GM23338 (cell line): ENCODE measurements at regions not wholly inside any gene's neighbourhood (a gene's known extent, or its start where the extent isn't known, plus 50 kb on each side); places are given as distances from the start of the nearest gene placed in this dataset.

Source experiments
- ATAC-seq: fragments of 200-7000 bp; cut with Tn5 transposase; 3 replicates; pipeline ENCODE4 v1.9.1; 2020
- DNase-seq: peaks from one replicate; pipeline ENCODE4 v3.0.0-alpha.2; 2015; ENCODE audit warnings: low spot score
- H2AFZ ChIP-seq: fragments of 200-600 bp; sonication (generic); 2 replicates; pipeline ENCODE4 v1.8.0; 2016; ENCODE audit warnings: antibody characterized with exemption, mild to moderate bottlenecking, moderate library complexity
- H3F3A ChIP-seq: fragments of 200-600 bp; sonication (generic); replicated peaks from 2 replicates; pipeline ENCODE4 v1.8.0; 2017; ENCODE audit warnings: antibody characterized with exemption, mixed run types, low read depth
- H3K27ac ChIP-seq: fragments of 200-600 bp; sonication (generic); 2 replicates; pipeline ENCODE4 v1.6.1; 2016; ENCODE audit warnings: low read depth
- H3K27me3 ChIP-seq: fragments of 200-600 bp; sonication (generic); 2 replicates; pipeline ENCODE4 v1.8.0; 2016; ENCODE audit warnings: mild to moderate bottlenecking, mixed run types, moderate library complexity; ENCODE audit not compliant: insufficient read depth
- H3K36me3 ChIP-seq: fragments of 200-600 bp; sonication (generic); 2 replicates; pipeline ENCODE4 v1.8.0; 2016; ENCODE audit warnings: mild to moderate bottlenecking; ENCODE audit not compliant: insufficient read depth
- H3K4me1 ChIP-seq: fragments of 200-600 bp; sonication (generic); 2 replicates; pipeline ENCODE4 v1.8.0; 2016; ENCODE audit warnings: mild to moderate bottlenecking, moderate library complexity; ENCODE audit not compliant: insufficient read depth
- H3K4me2 ChIP-seq: fragments of 200-600 bp; sonication (generic); 2 replicates; pipeline ENCODE4 v1.7.1; 2017; ENCODE audit warnings: mixed run types
- H3K4me3 ChIP-seq: fragments of 200-600 bp; sonication (generic); 2 replicates; pipeline ENCODE4 v1.6.1; 2016; ENCODE audit warnings: mixed run types
- H3K79me2 ChIP-seq: fragments of 200-600 bp; sonication (generic); replicated peaks from 2 replicates; pipeline ENCODE4 v1.8.0; 2017; ENCODE audit warnings: mild to moderate bottlenecking; ENCODE audit not compliant: insufficient read depth
- H3K9me2 ChIP-seq: fragments of 200-600 bp; sonication (generic); 2 replicates; pipeline ENCODE4 v1.8.0; 2017; ENCODE audit not compliant: insufficient read depth
- H4K20me1 ChIP-seq: fragments of 200-600 bp; sonication (generic); replicated peaks from 2 replicates; pipeline ENCODE4 v1.8.0; 2017; ENCODE audit warnings: mild to moderate bottlenecking; ENCODE audit not compliant: insufficient read depth
- H3K27ac Mint-ChIP-seq: 2 replicates; pipeline ENCODE4 v1.8.0; 2020; ENCODE audit warnings: inconsistent platforms, mild to moderate bottlenecking, moderate library complexity, mixed read lengths
- H3K27me3 Mint-ChIP-seq: 3 replicates; pipeline ENCODE4 v1.8.0; 2022; ENCODE audit warnings: low read depth, mild to moderate bottlenecking, moderate library complexity, mixed read lengths, inconsistent platforms; ENCODE audit not compliant: insufficient read depth, poor library complexity
- H3K36me3 Mint-ChIP-seq: 3 replicates; pipeline ENCODE4 v1.8.0; 2021; ENCODE audit warnings: low read depth, mild to moderate bottlenecking, inconsistent platforms, moderate library complexity, mixed read lengths
- H3K4me1 Mint-ChIP-seq: 3 replicates; pipeline ENCODE4 v1.8.0; 2020; ENCODE audit warnings: mild to moderate bottlenecking, inconsistent platforms, mixed read lengths
- H3K4me3 Mint-ChIP-seq: 3 replicates; pipeline ENCODE4 v1.8.0; 2021; ENCODE audit warnings: moderate library complexity, mild to moderate bottlenecking, inconsistent platforms, mixed read lengths
- H3K9me3 Mint-ChIP-seq: 3 replicates; pipeline ENCODE4 v1.8.0; 2020; ENCODE audit warnings: moderate library complexity, mild to moderate bottlenecking, inconsistent platforms, mixed read lengths
- CREB1 ChIP-seq: fragments of 250-450 bp; sonication (Bioruptor Pico); IDR thresholded peaks from 2 replicates; pipeline ENCODE4 v1.5.0; 2020; ENCODE audit warnings: low read depth, mild to moderate bottlenecking, moderate library complexity
- CTCF ChIP-seq, 2 experiments: fragments of 200-600 bp in 1 of 2; sonication (generic) in 1 of 2; conservative IDR thresholded peaks; 2 replicates each; pipeline versions ENCODE4 v1.5.1 to v1.6.1; 2016 to 2017; ENCODE audit warnings: antibody characterized with exemption in 2 of 2, low read depth in 2 of 2, mild to moderate bottlenecking in 2 of 2, moderate library complexity in 1 of 2
- JUNB ChIP-seq: IDR thresholded peaks from one replicate; pipeline ENCODE4 v1.6.1; 2016; ENCODE audit warnings: antibody characterized with exemption; ENCODE audit not compliant: unreplicated experiment
- NANOG ChIP-seq: IDR thresholded peaks from 2 replicates; pipeline ENCODE4 v1.6.1; 2016; ENCODE audit warnings: antibody characterized with exemption, borderline replicate concordance
- REST ChIP-seq: IDR thresholded peaks from one replicate; pipeline ENCODE4 v1.6.1; 2018; ENCODE audit warnings: antibody characterized with exemption; ENCODE audit not compliant: unreplicated experiment
- STAT1 ChIP-seq: IDR thresholded peaks from one replicate; pipeline ENCODE4 v1.6.1; 2016; ENCODE audit warnings: antibody characterized with exemption; ENCODE audit not compliant: unreplicated experiment
- ZNF114 ChIP-seq: fragments of 250-450 bp; sonication (Bioruptor Pico); IDR thresholded peaks from 2 replicates; pipeline ENCODE4 v1.5.0; 2020; ENCODE audit warnings: mild to moderate bottlenecking, moderate library complexity
- ZNF331 ChIP-seq: fragments of 250-450 bp; sonication (Bioruptor Pico); IDR thresholded peaks from 2 replicates; pipeline ENCODE4 v1.5.0; 2020; ENCODE audit warnings: low read depth, mild to moderate bottlenecking, moderate library complexity
- ZNF462 ChIP-seq: fragments of 250-450 bp; sonication (Bioruptor Pico); IDR thresholded peaks from 2 replicates; pipeline ENCODE4 v1.5.0; 2020; ENCODE audit warnings: mild to moderate bottlenecking, moderate library complexity

- TF ChIP-seq NANOG (no peak), STAT1 (no peak)
Measured at GRCh38 chr20:22667198-22667597, 82.8 kb upstream of the FOXA2 start (continued).

GRCh38 chr20:22672191-22672590 lies 87.8 kb upstream of the FOXA2 start:
- Histone ChIP-seq H3K4me3 (no peak overlapping the region), H3K4me2 (no peak overlapping the region), H3K79me2 (no peaks in the 10 kb centered on the region), H3K27ac (no peak overlapping the region), H3F3A (no peaks in the 10 kb centered on the region), H3K9me2 (0 out of 2 replicates have a peak, but pooled peaks cover 6% of the 10 kb centered on the region), H3K36me3 (peaks cover 8% of the 10 kb centered on the region; the same call in 1 of the 2 replicates), H3K27me3 (no peaks in the 10 kb centered on the region), H2AFZ (no peak overlapping the region), H4K20me1 (no peaks in the 10 kb centered on the region), H3K4me1 (no peaks in the 10 kb centered on the region)
- Mint-ChIP-seq H3K36me3 (peaks cover 26% of the 10 kb centered on the region), H3K27me3 (peaks cover 7% of the 10 kb centered on the region), H3K27ac (no peak overlapping the region), H3K9me3 (peaks cover 36% of the 10 kb centered on the region), H3K4me3 (no peak overlapping the region), H3K4me1 (no peaks in the 10 kb centered on the region)
- TF ChIP-seq ZNF331 (CRISPR knock-in tag) = no peak
- ATAC-seq (no peak), DNase-seq (no peak)

- H3K36me3 Mint-ChIP-seq = peaks cover 17% of the 10 kb centered on the region
- Histone ChIP-seq H3K4me3 (no peak overlapping the region), H4K20me1 (no peaks in the 10 kb centered on the region), H3K27ac (no peak overlapping the region), H3K27me3 (no peaks in the 10 kb centered on the region), H3K79me2 (no peaks in the 10 kb centered on the region), H3K36me3 (peaks cover 3% of the 10 kb centered on the region; the same call in 1 of the 2 replicates), H3K4me1 (no peaks in the 10 kb centered on the region), H3K4me2 (no peak overlapping the region), H2AFZ (no peak overlapping the region), H3K9me2 (no peaks in the 10 kb centered on the region), H3F3A (no peaks in the 10 kb centered on the region)
- H3K4me3 Mint-ChIP-seq = no peak overlapping the region
- DNase-seq (no peak), ATAC-seq (no peak)
- peaks cover 9% of the 10 kb centered on the region for H3K27me3 Mint-ChIP-seq
- no peak overlapping the region for H3K27ac Mint-ChIP-seq
- peaks cover 26% of the 10 kb centered on the region for H3K9me3 Mint-ChIP-seq
- H3K4me1 Mint-ChIP-seq = peaks cover 3% of the 10 kb centered on the region; the same call in 1 of the 3 replicates
- TF ChIP-seq JUNB (no peak), CTCF (conservative IDR thresholded peaks at IDR 0.05; ENCODE audit: low read depth in 2 of 2) (no peak), ZNF462 (no peak), NANOG (no peak), STAT1 (no peak), ZNF114 (CRISPR knock-in tag) (no peak), CREB1 (CRISPR knock-in tag) (no peak), REST (no peak)
Measured at GRCh38 chr20:22673467-22673866, 89.1 kb upstream of the FOXA2 start.
